GM12891 (cell line): ENCODE measurements at regions not wholly inside any gene's neighbourhood (a gene's known extent, or its start where the extent isn't known, plus 50 kb on each side); places are given as distances from the start of the nearest gene placed in this dataset.

Source experiments
- DNase-seq: peaks from one replicate; pipeline ENCODE4 v3.0.0; 2011; ENCODE audit warnings: low spot score; ENCODE audit not compliant: insufficient read length
- FAIRE-seq: peaks from 2 replicates; lab custom pipeline; 2011; peaks lifted over from hg19 to GRCh38; lab: Jason Lieb, UNC
- PAX5 ChIP-seq: IDR thresholded peaks from 2 replicates; pipeline ENCODE4 v1.6.1; 2011; ENCODE audit warnings: low read length, moderate library complexity, mild to moderate bottlenecking; ENCODE audit not compliant: insufficient read depth, severe bottlenecking
- POLR2A ChIP-seq: IDR thresholded peaks from 2 replicates; pipeline ENCODE4 v1.6.1; 2011; ENCODE audit warnings: low read depth, low read length, control low read depth
- POLR2AphosphoS5 ChIP-seq: IDR thresholded peaks from 2 replicates; pipeline ENCODE4 v1.6.1; 2011; ENCODE audit warnings: low read depth, low read length, control low read depth
- POU2F2 ChIP-seq: IDR thresholded peaks from 2 replicates; pipeline ENCODE4 v1.6.1; 2011; ENCODE audit warnings: low read depth, mild to moderate bottlenecking, control low read depth, low read length, moderate library complexity
- SPI1 ChIP-seq: IDR thresholded peaks from 2 replicates; pipeline ENCODE4 v1.6.1; 2011; ENCODE audit warnings: low read depth, low read length, control low read depth
- TAF1 ChIP-seq: IDR thresholded peaks from 2 replicates; pipeline ENCODE4 v1.6.1; 2011; ENCODE audit warnings: low read depth, low read length, control low read depth

GRCh38 chr17:37829592-37830123 lies 84.8 kb upstream of the HNF1B start:
- no peak for DNase-seq
- FAIRE-seq: no peak
- TF ChIP-seq TAF1 (0 out of 2 replicates have a peak, but pooled peaks have one; percentile 8), SPI1 (peak; percentile 18; the same call in 1 of the 2 replicates), POU2F2 (no peak)

DNA sequence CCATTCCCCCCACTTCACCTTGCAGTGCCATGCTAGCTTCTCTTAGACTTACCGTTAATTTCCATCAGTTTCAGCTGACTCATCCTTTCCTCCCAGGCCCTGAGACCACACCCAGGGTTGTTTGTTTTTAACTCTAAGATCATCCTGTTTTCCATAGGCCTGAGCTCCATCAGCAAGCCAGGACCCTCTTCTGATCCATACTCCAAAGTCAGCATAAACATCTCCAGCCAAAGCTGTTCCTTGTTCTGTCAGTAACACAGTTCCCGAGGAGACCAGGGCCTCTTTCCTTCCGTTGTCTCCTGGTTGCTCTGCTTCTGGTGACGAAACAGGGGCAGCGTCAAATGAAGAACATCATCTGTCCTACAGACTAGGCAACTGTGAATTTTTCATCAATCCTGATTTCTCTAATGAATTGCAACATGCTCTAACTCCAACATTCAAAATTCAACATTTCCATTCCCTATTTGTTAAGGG lies 83.8 kb upstream of the HNF1B start:
- DNase-seq: no peak
- no peak for FAIRE-seq
- TF ChIP-seq PAX5 (no peak), SPI1 (no peak), POU2F2 (no peak), POLR2A (no peak), TAF1 (no peak)

- no peak for TF ChIP-seq POLR2AphosphoS5
- TF ChIP-seq TAF1: no peak
- no peak for TF ChIP-seq POLR2A
- no peak for TF ChIP-seq PAX5
- no peak for TF ChIP-seq POU2F2
- no peak for TF ChIP-seq SPI1
Observed at GRCh38 chr17:37827905-37828650, 83.2 kb upstream of the HNF1B start.

GRCh38 chr17:37826497-37827430 lies 81.9 kb upstream of the HNF1B start:
- TF ChIP-seq POLR2A (no peak), SPI1 (peak; percentile 84)
- DNase-seq: no peak
- FAIRE-seq: no peak

More at GRCh38 chr17:37827905-37828650, 83.2 kb upstream of the HNF1B start:
- FAIRE-seq (no peak), DNase-seq (no peak)

- DNase-seq (no peak), FAIRE-seq (no peak)
- TF ChIP-seq PAX5 (no peak), POLR2AphosphoS5 (no peak), SPI1 (no peak)
Observed at GRCh38 chr17:37825851-37826250, 81.0 kb upstream of the HNF1B start.

DNA sequence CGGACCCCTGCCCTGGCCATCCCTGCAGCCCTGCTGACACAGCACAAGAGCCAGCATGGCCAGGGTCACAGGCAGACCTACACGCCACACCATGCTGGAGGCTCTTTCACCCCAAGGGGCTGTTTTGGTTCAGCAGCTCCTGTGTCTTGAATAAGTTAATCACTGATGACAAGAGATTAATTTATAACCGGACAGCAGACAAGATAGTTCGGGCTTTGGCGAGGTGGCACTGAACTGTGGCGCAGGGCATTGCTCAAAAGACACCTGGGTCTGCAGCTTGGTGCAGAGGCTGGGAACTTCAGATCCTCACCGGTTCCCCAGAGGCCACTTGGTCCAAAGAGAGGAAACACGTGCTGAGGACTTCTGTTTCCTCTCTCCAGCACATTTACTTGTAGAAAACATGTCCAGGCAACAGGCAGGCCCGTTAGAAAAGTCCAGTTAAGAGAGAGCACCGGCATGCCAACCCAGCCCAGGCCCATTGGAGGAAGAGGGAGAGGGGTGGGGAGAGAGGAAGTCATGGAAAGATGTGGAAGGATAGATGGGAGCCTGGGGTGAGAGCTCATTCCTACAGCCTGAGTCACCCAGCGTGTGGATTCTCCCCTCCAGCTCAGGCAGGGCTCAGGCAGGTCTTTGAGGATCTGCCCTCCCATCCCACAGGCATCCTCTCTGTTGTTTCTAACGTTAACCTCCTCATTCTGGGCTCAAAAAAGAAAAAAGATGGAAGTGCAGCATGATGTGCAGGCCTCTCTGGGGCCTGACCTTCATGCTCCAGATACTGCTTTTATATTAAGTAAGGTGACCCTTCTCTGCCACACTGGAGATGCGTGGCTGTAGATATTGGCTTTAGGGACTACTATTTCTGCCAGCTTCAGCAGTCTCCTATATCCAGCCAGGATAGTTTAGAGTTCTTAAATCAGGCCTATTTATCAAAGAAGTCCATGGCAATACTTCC lies 80.0 kb upstream of the HNF1B start:
- DNase-seq (no peak), FAIRE-seq (no peak)
- no peak for TF ChIP-seq POU2F2
- no peak for TF ChIP-seq POLR2AphosphoS5
- TF ChIP-seq PAX5: no peak
- TF ChIP-seq TAF1: no peak

DNA sequence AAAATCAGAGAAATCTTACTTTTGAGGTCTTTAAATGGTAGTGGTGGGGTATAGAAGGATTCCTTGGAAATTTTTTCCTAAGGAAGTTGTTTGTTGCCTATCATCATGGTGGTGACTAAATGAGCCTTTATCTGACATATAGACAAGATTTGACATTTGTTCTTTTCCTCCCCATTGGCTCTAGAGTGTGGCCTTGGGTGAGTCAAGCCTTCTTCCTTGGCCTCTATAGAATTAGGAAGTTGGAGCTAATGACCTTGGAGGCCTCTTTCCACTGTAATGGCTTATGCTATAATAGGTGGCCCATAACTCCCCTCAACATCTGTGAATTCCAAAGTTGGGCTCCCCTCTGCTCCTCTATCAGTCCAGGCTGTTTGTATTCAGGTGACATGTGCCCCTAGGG lies 79.1 kb upstream of the HNF1B start:
- TF ChIP-seq PAX5 (no peak), POLR2AphosphoS5 (no peak), POLR2A (no peak), POU2F2 (no peak), TAF1 (no peak), SPI1 (no peak)
- no peak for DNase-seq
- FAIRE-seq: no peak

DNA sequence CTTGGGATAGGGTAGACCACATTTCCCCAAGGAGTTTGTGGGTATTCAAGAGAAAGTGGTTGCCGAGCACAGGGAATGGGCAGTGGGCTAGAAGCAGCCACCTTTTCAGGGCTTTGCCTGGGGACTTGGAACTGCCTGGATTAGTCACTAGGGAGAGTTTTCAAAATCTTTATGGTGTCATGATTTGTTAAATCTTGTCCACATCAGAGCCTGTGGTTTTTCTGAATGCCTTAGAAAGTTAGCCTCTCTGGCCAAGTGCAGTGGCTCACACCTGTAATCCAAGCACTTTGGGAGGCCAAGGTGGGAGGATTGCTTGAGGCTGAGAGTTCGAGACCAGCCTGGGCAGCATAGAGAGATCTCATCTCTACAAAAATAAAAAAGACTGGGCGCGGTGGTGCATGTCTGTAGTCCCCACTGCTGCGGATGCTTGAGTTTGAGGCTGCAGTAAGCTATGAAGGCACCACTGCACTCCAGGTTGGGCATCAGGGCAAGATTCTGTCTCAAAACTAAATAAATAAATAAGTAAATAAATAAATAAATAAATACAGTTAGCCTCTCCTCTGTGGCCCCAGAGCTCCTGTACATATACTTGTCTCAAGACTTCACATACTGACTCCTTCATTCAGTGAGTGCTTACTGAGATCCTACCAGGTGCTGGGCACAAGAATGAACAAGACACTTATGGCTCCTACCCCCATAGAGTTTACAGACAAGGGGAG lies 76.3 kb upstream of the HNF1B start:
- FAIRE-seq (no peak), DNase-seq (no peak)
- TF ChIP-seq PAX5 (no peak), TAF1 (no peak), POU2F2 (no peak), POLR2AphosphoS5 (no peak), POLR2A (no peak), SPI1 (no peak)
